GM12872 (cell line): ENCODE measurements at regions not wholly inside any gene's neighbourhood (a gene's known extent, or its start where the extent isn't known, plus 50 kb on each side); places are given as distances from the start of the nearest gene placed in this dataset.

Experiments
- TF ChIP-seq, protein P1 (sequence below): IDR thresholded peaks from 3 replicates; pipeline ENCODE4 v1.5.1; 2011; ENCODE audit warnings: low read depth, mild to moderate bottlenecking, low read length, moderate library complexity; ENCODE audit not compliant: insufficient read depth

GRCh38 chr16:6576606-6577005 is 756.0 kb upstream of the RBFOX1 start:
- TF ChIP-seq, protein P1, sequence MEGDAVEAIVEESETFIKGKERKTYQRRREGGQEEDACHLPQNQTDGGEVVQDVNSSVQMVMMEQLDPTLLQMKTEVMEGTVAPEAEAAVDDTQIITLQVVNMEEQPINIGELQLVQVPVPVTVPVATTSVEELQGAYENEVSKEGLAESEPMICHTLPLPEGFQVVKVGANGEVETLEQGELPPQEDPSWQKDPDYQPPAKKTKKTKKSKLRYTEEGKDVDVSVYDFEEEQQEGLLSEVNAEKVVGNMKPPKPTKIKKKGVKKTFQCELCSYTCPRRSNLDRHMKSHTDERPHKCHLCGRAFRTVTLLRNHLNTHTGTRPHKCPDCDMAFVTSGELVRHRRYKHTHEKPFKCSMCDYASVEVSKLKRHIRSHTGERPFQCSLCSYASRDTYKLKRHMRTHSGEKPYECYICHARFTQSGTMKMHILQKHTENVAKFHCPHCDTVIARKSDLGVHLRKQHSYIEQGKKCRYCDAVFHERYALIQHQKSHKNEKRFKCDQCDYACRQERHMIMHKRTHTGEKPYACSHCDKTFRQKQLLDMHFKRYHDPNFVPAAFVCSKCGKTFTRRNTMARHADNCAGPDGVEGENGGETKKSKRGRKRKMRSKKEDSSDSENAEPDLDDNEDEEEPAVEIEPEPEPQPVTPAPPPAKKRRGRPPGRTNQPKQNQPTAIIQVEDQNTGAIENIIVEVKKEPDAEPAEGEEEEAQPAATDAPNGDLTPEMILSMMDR, result no peak

DNA sequence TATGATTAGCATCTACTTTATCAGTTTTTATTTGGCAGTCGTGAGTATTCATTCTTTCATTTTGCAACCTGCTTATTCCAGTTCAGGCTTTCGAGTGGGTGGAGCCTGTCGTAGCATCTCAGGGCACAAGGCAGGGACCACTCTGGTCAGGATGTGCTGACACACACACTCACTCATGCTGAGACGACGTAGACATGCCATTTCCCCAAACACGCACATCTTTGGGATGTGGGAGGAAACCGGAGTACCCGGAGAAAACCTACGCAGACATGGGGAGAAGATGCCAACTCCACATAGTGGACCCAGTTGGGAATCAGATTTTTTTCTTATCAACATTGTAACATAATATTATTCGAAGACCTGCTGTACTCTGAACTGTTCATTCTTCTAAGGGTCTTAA is 756.5 kb upstream of the RBFOX1 start:
- TF ChIP-seq, protein P1, result no peak

DNA sequence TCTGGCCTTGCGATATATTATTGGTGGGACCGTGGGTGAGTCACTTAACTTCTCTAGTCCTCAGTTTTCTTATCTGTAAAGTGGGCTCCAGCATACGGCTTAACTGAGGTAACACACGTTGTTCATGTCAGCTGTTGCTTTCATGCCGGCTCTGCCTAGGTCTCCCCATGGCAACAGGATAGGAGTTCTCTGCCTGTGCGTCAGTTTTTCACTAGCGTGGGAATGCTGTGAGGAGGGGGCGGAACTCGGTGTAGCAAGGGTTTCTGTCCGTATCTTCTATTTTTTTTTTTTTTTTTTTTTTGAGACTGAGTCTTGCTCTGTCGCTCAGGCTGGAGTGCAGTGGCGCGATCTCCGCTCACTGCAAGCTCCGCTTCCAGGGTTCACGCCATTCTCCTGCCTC is 758.5 kb upstream of the RBFOX1 start:
- TF ChIP-seq, protein P1, result no peak

DNA sequence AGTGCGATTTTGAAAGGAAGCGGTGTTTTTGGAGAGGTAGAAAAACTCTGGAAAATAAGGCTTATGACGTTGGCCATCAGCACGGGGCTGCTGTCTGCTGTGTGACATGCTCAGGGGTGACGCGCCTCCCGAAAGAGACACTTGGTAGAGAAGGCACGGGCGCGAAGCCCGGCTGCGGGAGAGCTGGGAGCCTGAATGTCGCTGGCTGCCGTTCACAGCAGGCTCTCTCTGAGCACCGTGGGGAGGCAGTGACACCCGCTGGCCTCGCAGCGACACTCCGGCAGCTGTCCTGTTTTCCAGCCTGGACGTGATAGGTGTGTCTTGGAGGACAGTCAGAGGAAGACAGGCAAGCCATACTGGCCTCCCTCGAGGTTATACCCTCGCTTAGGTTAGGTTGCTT is 759.1 kb upstream of the RBFOX1 start:
- TF ChIP-seq, protein P1, result no peak

DNA sequence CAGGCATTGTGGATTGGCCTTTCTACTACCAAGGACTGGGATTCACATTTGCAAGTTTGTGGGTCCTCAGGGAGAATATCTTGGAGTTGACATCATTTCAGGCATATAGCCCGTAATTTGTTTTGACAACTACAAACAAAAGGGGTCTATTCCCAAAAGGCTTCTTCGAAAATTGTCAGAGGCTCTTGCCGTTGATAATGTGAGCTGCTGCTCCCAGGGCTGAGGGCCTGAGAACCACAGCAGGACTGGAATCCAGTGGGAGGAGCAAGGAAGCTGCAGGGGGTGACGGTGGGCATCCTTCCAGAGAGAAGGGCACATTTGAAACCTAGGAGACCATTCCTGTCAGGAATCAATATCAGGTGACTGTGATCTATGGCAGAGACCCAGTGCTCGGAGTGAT is 761.6 kb upstream of the RBFOX1 start:
- TF ChIP-seq, protein P1, result no peak

DNA sequence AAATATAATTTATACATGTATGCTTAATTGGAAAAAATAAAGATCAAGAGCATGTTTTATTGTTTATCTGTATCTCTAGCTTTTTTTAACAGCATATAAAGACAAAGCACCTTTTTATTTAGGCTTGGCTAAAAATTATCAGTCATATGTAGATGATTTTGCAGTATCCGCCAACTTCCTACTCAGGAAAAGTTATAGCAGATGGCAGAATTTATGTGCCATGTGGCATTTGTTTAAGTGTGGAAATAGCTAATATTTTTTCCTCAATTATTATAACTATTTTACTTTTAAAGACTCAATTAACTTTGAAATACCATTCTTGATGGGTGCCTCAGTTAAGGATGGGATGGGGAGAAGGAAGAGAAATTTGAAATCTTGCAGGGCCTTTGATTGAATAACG is 762.1 kb upstream of the RBFOX1 start:
- TF ChIP-seq, protein P1, result no peak

DNA sequence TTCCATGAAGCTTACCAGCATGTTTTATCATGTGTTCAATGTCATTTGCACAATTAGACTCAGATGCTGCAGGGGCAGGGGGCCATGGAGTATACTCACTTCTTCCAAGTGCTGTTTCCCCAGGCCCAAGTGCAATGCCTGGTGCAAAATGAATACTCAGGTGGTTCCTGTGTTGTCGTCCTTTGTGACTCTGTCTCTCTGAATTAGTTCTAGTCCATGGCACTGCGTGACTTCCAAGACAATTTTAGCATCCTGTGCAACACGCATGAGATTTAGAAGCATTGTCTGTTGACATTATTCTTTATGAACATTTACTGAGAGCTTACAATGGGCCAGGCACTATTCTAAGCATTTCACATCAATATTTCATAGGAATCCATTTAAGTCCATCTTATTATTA is 769.7 kb upstream of the RBFOX1 start:
- TF ChIP-seq, protein P1, result no peak
